Right lobe of liver (tissue), 4 donors: ENCODE measurements at regions not wholly inside any gene's neighbourhood (a gene's known extent, or its start where the extent isn't known, plus 50 kb on each side); places are given as distances from the start of the nearest gene placed in this dataset.

ENCODE experiments used
- CTCF ChIP-seq, 4 donors: fragments of 200-600 bp in 3 of 4; fragments of 450-650 bp in 1 of 4; IDR thresholded peaks; one replicate each; pipeline versions ENCODE4 v1.5.1 to v1.8.0; 2016 to 2022; ENCODE audit warnings: antibody characterized with exemption in 4 of 4, mild to moderate bottlenecking in 2 of 4
- POLR2A ChIP-seq: fragments of 450-650 bp; IDR thresholded peaks from one replicate; pipeline ENCODE4 v1.6.1; 2017; ENCODE audit warnings: antibody characterized with exemption, mild to moderate bottlenecking
- donor health status: DM: no; HTN: no; CAD: no.
- donor health status: DM: no; HTN: no; CAD: no.
- donor health status: DM: no; HTN: yes; CAD: no.

GRCh38 chr5:85602843-85603242, 1014.9 kb upstream of the COX7C start:
- TF ChIP-seq CTCF (IDR thresholded peaks at IDR 0.05) (no peak), POLR2A (no peak)
